ENCODE measurements at regions not wholly inside any gene's neighbourhood (a gene's known extent, or its start where the extent isn't known, plus 50 kb on each side); places are given as distances from the start of the nearest gene placed in this dataset.

DNA sequence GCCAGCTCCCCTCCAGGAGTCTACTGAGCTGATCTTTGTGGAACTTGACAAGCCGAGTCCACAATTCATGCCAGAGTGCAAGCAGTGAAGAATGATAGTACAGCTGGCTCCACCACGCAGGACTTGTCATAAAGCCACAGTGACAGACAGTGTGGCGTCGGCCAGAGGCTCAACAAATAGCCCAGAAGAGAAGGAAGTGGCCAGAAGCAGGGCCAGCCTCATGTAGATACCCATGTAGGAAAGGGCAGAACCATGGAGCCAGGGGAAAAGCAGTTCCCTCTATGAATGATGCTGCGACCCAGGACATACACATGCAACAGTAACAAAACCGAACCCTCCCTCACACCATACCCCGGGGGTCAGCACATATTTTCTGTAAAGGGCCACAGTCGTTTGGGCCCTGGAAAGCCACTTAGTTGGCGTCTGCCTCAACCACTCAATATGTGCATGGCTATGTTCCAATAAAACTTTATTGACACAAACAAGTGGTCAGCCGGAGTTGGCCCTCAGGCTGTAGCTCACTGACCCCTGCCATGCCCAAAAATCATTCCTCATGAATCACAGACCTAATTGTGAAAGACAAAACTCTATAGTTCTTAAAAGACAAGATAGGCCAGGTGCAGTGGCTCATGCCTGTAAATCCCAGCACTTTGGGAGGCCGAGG lies 161.4 kb downstream of the BRD1 start:
- intact Hi-C loops (cut with micrococcal nuclease): no loop called here
- ATAC-seq (ENCODE audit: low read depth): no peak
- Histone ChIP-seq H3K27me3 (ENCODE audit: control insufficient read depth, insufficient read depth, low read length) (peaks cover 2% of the 10 kb centered on the region; the same call in 1 of the 2 replicates), H3K4me3 (ENCODE audit: insufficient read depth, low read depth, low read length) (no peak overlapping the region), H3K79me1 (ENCODE audit: low read depth in 1 of 2, low read length in 2 of 2) (no peaks in the 10 kb centered on the region), H2BK20ac (ENCODE audit: low read depth, low read length) (no peak overlapping the region), H3K56ac (ENCODE audit: extremely low read depth, insufficient read depth, low read length) (no peak overlapping the region), H2AK5ac (ENCODE audit: low read depth, low read length) (no peak overlapping the region), H2BK15ac (ENCODE audit: low read depth, low read length) (no peak overlapping the region), H3K27ac (ENCODE audit: insufficient read depth, low read length) (no peak overlapping the region), H2BK5ac (ENCODE audit: low read depth, low read length, poor library complexity, severe bottlenecking) (no peak overlapping the region), H3K4ac (ENCODE audit: low read depth, low read length) (no peak overlapping the region), H4K8ac (ENCODE audit: low read depth in 2 of 2, low read length in 2 of 2) (no peak overlapping the region), H4K91ac (ENCODE audit: insufficient read depth, low read depth, low read length) (no peak overlapping the region), H4K5ac (ENCODE audit: low read depth, low read length) (no peak overlapping the region), H3K9me1 (ENCODE audit: insufficient read depth, low read length) (no peaks in the 10 kb centered on the region), H3K4me2 (ENCODE audit: low read depth, low read length) (no peak overlapping the region), H2AFZ (replicated peaks; ENCODE audit: low read length, poor library complexity) (no peak overlapping the region), H3K18ac (ENCODE audit: low read depth, low read length) (no peak overlapping the region), H2AK9ac (replicated peaks; ENCODE audit: low read depth, low read length, poor library complexity) (no peak overlapping the region), H4K20me1 (ENCODE audit: insufficient read depth, low read length) (no peaks in the 10 kb centered on the region), H2BK120ac (ENCODE audit: low read depth, low read length) (no peak overlapping the region), H3K9ac (ENCODE audit: low read depth, low read length) (no peak overlapping the region), H3K4me1 (ENCODE audit: control insufficient read depth, insufficient read depth, low read length) (no peaks in the 10 kb centered on the region), H3K9me3 (ENCODE audit: control insufficient read depth, insufficient read depth, low read length) (peaks cover 15% of the 10 kb centered on the region), H3K14ac (replicated peaks; ENCODE audit: low read depth, low read length) (no peak overlapping the region), H3K36me3 (ENCODE audit: control insufficient read depth, insufficient read depth, low read length) (no peaks in the 10 kb centered on the region), H3K23ac (ENCODE audit: low read depth, low read length) (no peak overlapping the region)
- no TSS peak for BruUV-seq (replicated peaks)
- 41% methylated on average over 8 of the region's 11 CpGs; no CpG with 5 or more reads in 1 of the 2 experiments for WGBS, 2 experiments (ENCODE audit: extremely low coverage in 2 of 2, insufficient read length in 1 of 2)
- CTCF ChIA-PET: no interaction called here
- DNase-seq: no peak
- in situ Hi-C loops (cut with MboI; ENCODE audit: low sequenced_read_pairs): no loop called here
- POLR2A ChIA-PET (ENCODE audit: unreplicated experiment): no interaction called here
- TF ChIP-seq POLR2A (IDR thresholded peaks at IDR 0.05; ENCODE audit: low read depth, low read length) (no peak), CEBPB (IDR thresholded peaks at IDR 0.05; ENCODE audit: low read depth, low read length) (no peak), MAZ (IDR thresholded peaks at IDR 0.05; ENCODE audit: borderline replicate concordance, low read depth, low read length) (no peak), FOS (IDR thresholded peaks at IDR 0.05; ENCODE audit: low read depth, low read length) (no peak), MAFK (IDR thresholded peaks at IDR 0.05; ENCODE audit: low read depth, low read length) (no peak)
- TF ChIP-seq, protein P1, sequence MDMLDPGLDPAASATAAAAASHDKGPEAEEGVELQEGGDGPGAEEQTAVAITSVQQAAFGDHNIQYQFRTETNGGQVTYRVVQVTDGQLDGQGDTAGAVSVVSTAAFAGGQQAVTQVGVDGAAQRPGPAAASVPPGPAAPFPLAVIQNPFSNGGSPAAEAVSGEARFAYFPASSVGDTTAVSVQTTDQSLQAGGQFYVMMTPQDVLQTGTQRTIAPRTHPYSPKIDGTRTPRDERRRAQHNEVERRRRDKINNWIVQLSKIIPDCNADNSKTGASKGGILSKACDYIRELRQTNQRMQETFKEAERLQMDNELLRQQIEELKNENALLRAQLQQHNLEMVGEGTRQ (IDR thresholded peaks at IDR 0.05; ENCODE audit: low read depth, low read length): no peak
- TF ChIP-seq, protein P2, sequence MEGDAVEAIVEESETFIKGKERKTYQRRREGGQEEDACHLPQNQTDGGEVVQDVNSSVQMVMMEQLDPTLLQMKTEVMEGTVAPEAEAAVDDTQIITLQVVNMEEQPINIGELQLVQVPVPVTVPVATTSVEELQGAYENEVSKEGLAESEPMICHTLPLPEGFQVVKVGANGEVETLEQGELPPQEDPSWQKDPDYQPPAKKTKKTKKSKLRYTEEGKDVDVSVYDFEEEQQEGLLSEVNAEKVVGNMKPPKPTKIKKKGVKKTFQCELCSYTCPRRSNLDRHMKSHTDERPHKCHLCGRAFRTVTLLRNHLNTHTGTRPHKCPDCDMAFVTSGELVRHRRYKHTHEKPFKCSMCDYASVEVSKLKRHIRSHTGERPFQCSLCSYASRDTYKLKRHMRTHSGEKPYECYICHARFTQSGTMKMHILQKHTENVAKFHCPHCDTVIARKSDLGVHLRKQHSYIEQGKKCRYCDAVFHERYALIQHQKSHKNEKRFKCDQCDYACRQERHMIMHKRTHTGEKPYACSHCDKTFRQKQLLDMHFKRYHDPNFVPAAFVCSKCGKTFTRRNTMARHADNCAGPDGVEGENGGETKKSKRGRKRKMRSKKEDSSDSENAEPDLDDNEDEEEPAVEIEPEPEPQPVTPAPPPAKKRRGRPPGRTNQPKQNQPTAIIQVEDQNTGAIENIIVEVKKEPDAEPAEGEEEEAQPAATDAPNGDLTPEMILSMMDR (conservative IDR thresholded peaks at IDR 0.05; ENCODE audit: low read depth, low read length): no peak
- dilution Hi-C loops (cut with HindIII; ENCODE audit: low sequenced_read_pairs, unreplicated experiment): no loop called here

Data from IMR-90 (cell line).